ENCODE measurements at regions not wholly inside any gene's neighbourhood (a gene's known extent, or its start where the extent isn't known, plus 50 kb on each side); places are given as distances from the start of the nearest gene placed in this dataset.

GRCh38 chr2:58919316-58919715 lies 678.2 kb upstream of the FANCL start:
- no peak for TF ChIP-seq CTCF (IDR thresholded peaks at IDR 0.05; ENCODE audit: low read depth, low read length)
- H3K27ac ChIP-seq, result no peak overlapping the region
- H3K36me3 ChIP-seq, result no peaks in the 10 kb centered on the region
- DNase-seq (ENCODE audit: low read depth in 1 of 2, low spot score in 1 of 2), result no peak
- H3K27me3 ChIP-seq, result no peaks in the 10 kb centered on the region
- no peak overlapping the region for H3K4me3 ChIP-seq
- H3K9me3 ChIP-seq (ENCODE audit: low read depth), result no peaks in the 10 kb centered on the region
- no peaks in the 10 kb centered on the region for H3K4me1 ChIP-seq (ENCODE audit: low read depth)

GRCh38 chr2:58918141-58918540 lies 677.0 kb upstream of the FANCL start:
- H3K4me3 ChIP-seq, result no peak overlapping the region
- no peaks in the 10 kb centered on the region for H3K27me3 ChIP-seq
- TF ChIP-seq CTCF (IDR thresholded peaks at IDR 0.05; ENCODE audit: low read depth, low read length), result no peak
- no peak for DNase-seq (ENCODE audit: low read depth in 1 of 2, low spot score in 1 of 2)
- H3K36me3 ChIP-seq, result no peaks in the 10 kb centered on the region
- H3K9me3 ChIP-seq (ENCODE audit: low read depth), result no peaks in the 10 kb centered on the region
- H3K27ac ChIP-seq, result no peak overlapping the region
- no peaks in the 10 kb centered on the region for H3K4me1 ChIP-seq (ENCODE audit: low read depth)

- H3K27me3 ChIP-seq, result no peaks in the 10 kb centered on the region
- H3K9me3 ChIP-seq (ENCODE audit: low read depth), result no peaks in the 10 kb centered on the region
- no peaks in the 10 kb centered on the region for H3K4me1 ChIP-seq (ENCODE audit: low read depth)
- no peak for DNase-seq (ENCODE audit: low read depth in 1 of 2, low spot score in 1 of 2)
- no peak overlapping the region for H3K4me3 ChIP-seq
- H3K36me3 ChIP-seq, result no peaks in the 10 kb centered on the region
- TF ChIP-seq CTCF (IDR thresholded peaks at IDR 0.05; ENCODE audit: low read depth, low read length), result no peak
- H3K27ac ChIP-seq, result no peak overlapping the region
Measured at GRCh38 chr2:58917596-58917995, 676.5 kb upstream of the FANCL start.

- no peaks in the 10 kb centered on the region for H3K36me3 ChIP-seq
- no peaks in the 10 kb centered on the region for H3K9me3 ChIP-seq (ENCODE audit: low read depth)
- TF ChIP-seq CTCF (IDR thresholded peaks at IDR 0.05; ENCODE audit: low read depth, low read length), result no peak
- no peak overlapping the region for H3K4me3 ChIP-seq
- H3K4me1 ChIP-seq (ENCODE audit: low read depth), result no peaks in the 10 kb centered on the region
- H3K27me3 ChIP-seq, result no peaks in the 10 kb centered on the region
- no peak for DNase-seq (ENCODE audit: low read depth in 1 of 2, low spot score in 1 of 2)
- H3K27ac ChIP-seq, result no peak overlapping the region
Measured at GRCh38 chr2:58916063-58916462, 674.9 kb upstream of the FANCL start.

GRCh38 chr2:58914733-58915505 lies 673.8 kb upstream of the FANCL start:
- DNase-seq (ENCODE audit: low read depth in 1 of 2, low spot score in 1 of 2), result no peak
- Histone ChIP-seq H3K4me3 (no peak overlapping the region), H3K36me3 (no peaks in the 10 kb centered on the region), H3K27me3 (no peaks in the 10 kb centered on the region), H3K9me3 (ENCODE audit: low read depth) (no peaks in the 10 kb centered on the region), H3K4me1 (ENCODE audit: low read depth) (no peaks in the 10 kb centered on the region), H3K27ac (no peak overlapping the region)
- TF ChIP-seq CTCF (IDR thresholded peaks at IDR 0.05; ENCODE audit: low read depth, low read length), result no peak
